Esophagus muscularis mucosa (tissue), 4 donors: ENCODE measurements at regions not wholly inside any gene's neighbourhood (a gene's known extent, or its start where the extent isn't known, plus 50 kb on each side); places are given as distances from the start of the nearest gene placed in this dataset.

Source experiments
- EP300 ChIP-seq: sonication (generic); formaldehyde crosslinking; IDR thresholded peaks from one replicate; pipeline ENCODE4 v1.6.1; 2017; ENCODE audit warnings: antibody characterized with exemption
- POLR2A ChIP-seq: fragments of 450-650 bp; IDR thresholded peaks from one replicate; pipeline ENCODE4 v1.6.1; 2017; ENCODE audit warnings: antibody characterized with exemption, moderate library complexity, mild to moderate bottlenecking, low read depth
- TF ChIP-seq, protein P1 (sequence below), 3 experiments: fragments of 200-600 bp in 2 of 3; fragments of 450-650 bp in 1 of 3; sonication (generic) in 2 of 3; IDR thresholded peaks; one replicate each; pipeline ENCODE4 v1.5.1; 2017 to 2019; ENCODE audit warnings: antibody characterized with exemption in 3 of 3, mild to moderate bottlenecking in 2 of 3, moderate library complexity in 1 of 3

DNA sequence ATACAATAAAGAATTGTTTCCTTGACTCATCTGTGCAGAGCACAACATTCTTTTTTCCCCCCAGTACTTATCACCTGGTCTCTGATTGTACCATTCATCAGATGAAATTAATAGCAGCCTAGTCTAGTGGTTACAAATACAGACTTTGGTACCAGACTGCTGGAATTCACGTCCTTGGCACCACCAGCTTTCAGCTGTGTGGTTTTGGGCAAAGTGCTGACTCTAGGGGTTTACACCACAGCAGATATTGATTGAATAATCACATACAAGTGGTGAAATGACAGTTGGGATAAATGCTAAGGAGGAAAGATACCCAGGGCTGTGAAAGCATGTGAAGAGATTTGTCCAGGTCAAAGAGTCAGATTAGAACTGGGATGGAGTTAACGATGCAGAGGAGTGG lies 79.3 kb upstream of the ATP10B start:
- TF ChIP-seq, protein P1, sequence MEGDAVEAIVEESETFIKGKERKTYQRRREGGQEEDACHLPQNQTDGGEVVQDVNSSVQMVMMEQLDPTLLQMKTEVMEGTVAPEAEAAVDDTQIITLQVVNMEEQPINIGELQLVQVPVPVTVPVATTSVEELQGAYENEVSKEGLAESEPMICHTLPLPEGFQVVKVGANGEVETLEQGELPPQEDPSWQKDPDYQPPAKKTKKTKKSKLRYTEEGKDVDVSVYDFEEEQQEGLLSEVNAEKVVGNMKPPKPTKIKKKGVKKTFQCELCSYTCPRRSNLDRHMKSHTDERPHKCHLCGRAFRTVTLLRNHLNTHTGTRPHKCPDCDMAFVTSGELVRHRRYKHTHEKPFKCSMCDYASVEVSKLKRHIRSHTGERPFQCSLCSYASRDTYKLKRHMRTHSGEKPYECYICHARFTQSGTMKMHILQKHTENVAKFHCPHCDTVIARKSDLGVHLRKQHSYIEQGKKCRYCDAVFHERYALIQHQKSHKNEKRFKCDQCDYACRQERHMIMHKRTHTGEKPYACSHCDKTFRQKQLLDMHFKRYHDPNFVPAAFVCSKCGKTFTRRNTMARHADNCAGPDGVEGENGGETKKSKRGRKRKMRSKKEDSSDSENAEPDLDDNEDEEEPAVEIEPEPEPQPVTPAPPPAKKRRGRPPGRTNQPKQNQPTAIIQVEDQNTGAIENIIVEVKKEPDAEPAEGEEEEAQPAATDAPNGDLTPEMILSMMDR (IDR thresholded peaks at IDR 0.05): no peak
- TF ChIP-seq EP300 (no peak), POLR2A (no peak)
